DMS153 treated with DMSO at 0.1 percent for 48 hours (cell line): ENCODE measurements at regions not wholly inside any gene's neighbourhood (a gene's known extent, or its start where the extent isn't known, plus 50 kb on each side); places are given as distances from the start of the nearest gene placed in this dataset.

Source experiments
- DNase-seq: peaks from one replicate; lab custom pipeline; 2025; ENCODE audit not compliant: unreplicated experiment; lab: John Stamatoyannopoulos, UW

- no peak for DNase-seq
These were observed 346.6 kb downstream of the TBC1D4 start for GRCh38 chr13:75135325-75135825.

GRCh38 chr13:75132701-75133695 is 349.0 kb downstream of the TBC1D4 start:
- no peak for DNase-seq

- DNase-seq: no peak
These were observed 352.6 kb downstream of the TBC1D4 start for GRCh38 chr13:75129331-75129730.

- DNase-seq: no peak
These were observed 357.6 kb downstream of the TBC1D4 start for GRCh38 chr13:75124415-75124814.

- DNase-seq: no peak
These were observed 358.5 kb downstream of the TBC1D4 start for GRCh38 chr13:75123428-75123827.

GRCh38 chr13:75120085-75120484 is 361.9 kb downstream of the TBC1D4 start:
- no peak for DNase-seq

GRCh38 chr13:75115171-75115570 is 366.8 kb downstream of the TBC1D4 start:
- no peak for DNase-seq

- no peak for DNase-seq
These were observed 378.0 kb downstream of the TBC1D4 start for GRCh38 chr13:75103976-75104375.

GRCh38 chr13:75102001-75102716 is 379.8 kb downstream of the TBC1D4 start:
- no peak for DNase-seq

- DNase-seq: no peak
These were observed 380.6 kb downstream of the TBC1D4 start for GRCh38 chr13:75101348-75101747.

- no peak for DNase-seq
These were observed 389.8 kb downstream of the TBC1D4 start for GRCh38 chr13:75092143-75092542.

- no peak for DNase-seq
These were observed 390.3 kb downstream of the TBC1D4 start for GRCh38 chr13:75091718-75092117.

- DNase-seq: no peak
These were observed 390.9 kb downstream of the TBC1D4 start for GRCh38 chr13:75090872-75091615.

GRCh38 chr13:75088915-75089314 is 393.1 kb downstream of the TBC1D4 start:
- DNase-seq: no peak

GRCh38 chr13:75079226-75079625 is 402.7 kb downstream of the TBC1D4 start:
- DNase-seq: no peak

GRCh38 chr13:75076476-75076875 is 405.5 kb downstream of the TBC1D4 start:
- DNase-seq: no peak

GRCh38 chr13:75073786-75074185 is 408.2 kb downstream of the TBC1D4 start:
- no peak for DNase-seq

GRCh38 chr13:75072891-75073290 is 409.1 kb downstream of the TBC1D4 start:
- DNase-seq: no peak

GRCh38 chr13:75072368-75072767 is 409.6 kb downstream of the TBC1D4 start:
- no peak for DNase-seq

- no peak for DNase-seq
These were observed 410.2 kb downstream of the TBC1D4 start for GRCh38 chr13:75071796-75072195.

- DNase-seq: no peak
These were observed 410.6 kb downstream of the TBC1D4 start for GRCh38 chr13:75071395-75071794.
